A204.1 (cell line): ENCODE measurements at regions not wholly inside any gene's neighbourhood (a gene's known extent, or its start where the extent isn't known, plus 50 kb on each side); places are given as distances from the start of the nearest gene placed in this dataset.

ENCODE experiments used
- FAIRE-seq: peaks from 2 replicates; lab custom pipeline; 2012; peaks lifted over from hg19 to GRCh38; lab: Jason Lieb, UNC

DNA sequence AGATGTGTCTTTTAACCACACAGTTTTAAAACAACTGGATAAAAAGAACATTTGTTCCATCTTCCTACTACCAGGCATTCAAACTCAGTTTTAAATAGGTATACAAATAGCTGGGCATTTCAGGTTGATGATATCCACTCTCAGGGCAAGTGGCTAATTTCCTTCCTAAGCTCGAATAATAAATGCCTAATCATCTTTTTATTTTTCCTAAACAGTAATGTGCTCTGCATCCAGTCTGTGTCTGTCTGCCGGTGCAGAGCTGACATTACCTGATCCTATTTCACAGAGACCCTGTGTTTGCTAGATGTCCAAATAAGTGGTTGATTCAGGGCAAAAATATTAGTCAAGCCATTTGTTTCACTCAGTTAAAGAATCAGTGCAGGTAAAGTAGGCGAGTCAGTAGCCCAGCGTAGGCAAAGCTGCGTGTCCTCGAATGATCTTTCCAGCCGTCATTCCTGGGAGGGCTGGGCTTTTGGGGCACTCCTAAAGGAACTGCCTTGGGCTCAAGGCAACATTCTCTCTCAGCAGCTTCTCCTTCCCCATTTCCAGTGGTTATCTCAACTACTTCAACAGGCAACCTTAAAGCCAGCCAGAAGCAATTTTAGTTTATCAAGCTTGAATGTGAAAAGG lies 74.2 kb upstream of the BMP2 start:
- no peak for FAIRE-seq

DNA sequence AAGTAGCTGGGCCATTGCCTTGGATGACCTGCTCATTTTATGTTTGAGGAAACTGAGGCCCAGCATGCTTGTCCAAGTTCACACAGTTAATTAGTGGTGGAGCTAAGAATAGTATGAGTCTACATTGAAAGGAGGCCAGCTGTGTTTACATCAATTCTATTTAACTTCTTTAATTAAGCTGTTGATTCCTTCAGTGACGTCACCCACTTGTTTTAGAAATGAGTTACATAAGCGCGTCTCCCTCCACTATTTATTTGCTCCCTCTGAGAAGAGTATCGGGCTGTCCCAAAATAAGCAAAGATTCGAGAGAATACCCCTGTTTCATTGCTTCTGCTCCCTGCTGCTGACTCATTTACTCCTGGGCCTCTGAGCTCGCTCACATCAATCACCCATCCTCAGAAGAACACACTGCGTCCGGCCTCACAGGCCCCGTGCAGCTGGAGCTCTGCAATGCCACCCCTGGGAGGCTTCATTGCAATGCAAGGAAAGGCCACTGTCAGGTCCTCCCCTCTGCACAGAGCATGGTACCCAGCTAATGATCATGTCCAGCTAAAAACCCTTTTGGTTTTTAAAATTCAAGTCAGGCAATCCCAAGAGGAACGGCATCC lies 74.8 kb upstream of the BMP2 start:
- FAIRE-seq: no peak

DNA sequence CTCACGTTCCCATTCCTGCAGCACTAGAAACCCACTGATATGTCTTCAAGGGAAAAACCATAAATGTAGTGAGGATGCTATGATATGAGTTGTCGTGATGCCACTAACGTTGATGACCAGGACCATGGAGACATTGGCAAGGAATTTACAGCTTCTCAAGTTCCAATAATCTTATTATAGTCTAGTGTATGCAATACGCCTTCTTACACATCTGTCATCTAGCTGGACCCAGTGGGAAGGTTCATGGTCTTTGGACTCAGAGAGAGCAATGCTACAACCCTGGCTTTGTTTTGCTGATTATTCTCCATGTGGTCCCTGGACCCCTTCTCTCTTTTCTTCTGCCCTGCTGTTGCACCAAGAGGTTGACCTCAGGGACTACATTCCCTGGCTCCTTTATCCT lies 76.0 kb upstream of the BMP2 start:
- no peak for FAIRE-seq

DNA sequence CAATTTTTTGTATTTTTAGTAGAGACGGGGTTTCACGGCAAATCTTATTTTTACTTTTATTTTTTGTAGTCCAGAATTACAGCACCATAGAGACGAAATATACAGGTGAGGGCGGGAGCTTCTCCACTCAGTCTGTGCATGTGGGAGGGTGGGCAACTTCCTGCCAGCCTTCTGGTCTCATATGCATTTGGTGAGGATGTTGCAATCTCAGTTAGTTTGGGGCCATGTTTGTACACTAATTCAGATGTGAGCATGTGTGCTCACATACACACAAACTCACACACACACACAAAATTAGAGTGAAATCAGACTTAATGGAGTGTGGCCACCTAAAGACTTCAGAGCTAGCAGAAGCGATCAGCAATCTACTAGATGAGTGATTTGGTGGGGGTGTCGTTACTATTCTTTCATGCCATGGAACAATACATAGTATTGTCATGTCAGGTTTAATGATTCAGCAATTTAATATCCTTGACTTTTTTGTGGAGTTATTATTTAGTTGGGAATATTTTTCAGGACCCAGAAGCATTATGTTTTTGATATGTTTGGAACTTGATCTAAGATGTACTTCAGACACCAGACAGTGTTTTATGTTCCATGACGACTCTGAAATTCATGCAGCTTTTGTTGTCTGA lies 78.0 kb upstream of the BMP2 start:
- FAIRE-seq: no peak

DNA sequence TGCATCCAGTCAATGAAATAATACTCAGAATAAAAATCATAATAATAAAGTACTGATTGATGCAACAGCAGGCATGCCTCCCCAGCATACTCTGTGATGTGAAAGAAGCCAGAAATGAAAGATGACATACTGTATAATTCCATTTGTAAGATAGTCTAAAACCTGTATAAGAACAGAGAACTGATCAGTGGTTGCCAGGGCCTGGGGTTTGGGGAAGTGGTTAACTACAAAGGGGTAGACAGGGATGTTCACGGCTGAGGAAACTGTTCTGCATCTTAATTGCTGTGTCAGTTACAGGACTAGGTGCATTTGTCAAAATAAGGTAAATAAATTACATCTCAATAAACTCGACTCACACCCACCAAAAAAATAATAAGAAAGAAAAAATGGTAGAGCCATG lies 81.3 kb upstream of the BMP2 start:
- FAIRE-seq: no peak

DNA sequence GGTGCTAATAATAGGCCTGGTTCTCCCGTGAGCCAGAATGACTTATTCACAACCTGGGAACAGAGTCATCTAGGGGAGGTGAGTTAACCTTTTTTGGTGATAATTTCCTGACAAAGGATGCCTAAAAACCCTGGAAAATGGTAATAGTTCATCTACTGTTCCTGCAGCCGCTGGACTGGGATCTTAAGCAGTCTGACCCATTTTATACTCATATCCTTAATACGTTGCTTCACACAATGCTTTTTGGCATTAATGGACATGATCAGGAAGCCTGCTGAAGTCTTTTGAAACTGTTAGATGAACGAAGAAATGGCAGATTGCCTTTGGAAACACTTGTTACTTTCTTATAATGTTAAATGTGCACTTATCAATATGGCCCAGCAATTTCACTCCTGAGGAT lies 81.9 kb upstream of the BMP2 start:
- FAIRE-seq: no peak

DNA sequence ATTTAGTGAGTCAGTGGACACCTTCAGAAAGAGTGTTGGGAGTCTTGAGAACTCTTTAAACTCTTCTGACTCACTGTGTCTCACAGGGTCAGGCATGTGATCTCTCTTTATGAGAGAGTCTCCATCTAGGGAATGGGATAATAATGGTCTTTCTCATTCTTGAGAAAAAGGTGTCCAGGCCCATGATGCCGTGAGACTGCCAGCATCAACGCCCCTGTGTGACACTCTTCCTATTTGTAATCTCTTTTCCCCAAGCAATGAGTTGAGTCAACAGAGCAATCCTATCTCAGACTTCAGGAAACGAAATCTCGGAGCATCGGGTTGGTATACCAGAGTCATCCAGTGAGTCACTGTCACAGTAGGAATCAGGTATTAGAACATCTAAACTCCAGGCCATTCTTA lies 82.3 kb upstream of the BMP2 start:
- FAIRE-seq: no peak

DNA sequence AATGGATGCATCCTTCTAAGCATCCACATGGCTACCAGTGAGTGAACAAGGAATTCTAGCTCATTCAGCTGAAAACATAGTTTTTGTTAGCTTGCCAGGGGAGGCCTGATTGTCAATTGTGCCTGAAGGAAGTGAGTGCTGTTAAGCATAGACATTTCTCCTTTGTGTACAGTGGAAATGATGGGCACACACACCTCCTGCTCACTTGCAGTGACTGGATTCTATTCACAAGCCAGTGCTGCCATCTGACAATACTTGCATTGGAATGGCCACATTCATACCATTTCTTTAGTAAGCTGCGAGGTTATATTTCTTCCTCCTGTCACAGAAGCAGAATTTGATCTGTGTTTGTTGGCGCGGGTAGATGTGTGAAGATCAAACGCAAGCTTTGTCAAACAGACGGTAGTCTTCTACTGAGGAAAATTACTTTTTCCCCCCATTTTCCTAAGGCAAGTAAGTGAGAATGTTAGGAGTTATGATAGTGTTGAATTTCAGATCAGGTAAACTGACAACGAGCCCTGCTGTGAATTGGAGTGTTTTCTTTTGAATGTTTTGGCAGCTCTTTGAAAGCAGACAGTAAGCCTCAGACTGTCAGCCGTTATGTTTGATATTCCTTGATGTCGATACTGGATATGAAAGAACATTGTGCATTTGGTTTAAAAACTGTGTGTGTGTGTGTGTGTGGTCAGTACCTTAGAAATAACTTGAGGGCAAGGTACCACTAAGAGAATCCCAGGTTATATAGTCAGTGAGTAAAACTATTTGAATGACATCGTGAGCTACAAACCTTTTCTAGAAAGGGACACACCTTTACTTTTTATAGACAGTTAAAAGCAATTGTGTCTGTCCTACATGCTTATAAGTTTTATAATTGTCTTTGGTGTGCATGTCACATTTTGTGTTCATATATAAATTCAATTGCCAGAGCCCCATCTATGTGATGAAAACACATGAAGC lies 84.2 kb upstream of the BMP2 start:
- FAIRE-seq: no peak

DNA sequence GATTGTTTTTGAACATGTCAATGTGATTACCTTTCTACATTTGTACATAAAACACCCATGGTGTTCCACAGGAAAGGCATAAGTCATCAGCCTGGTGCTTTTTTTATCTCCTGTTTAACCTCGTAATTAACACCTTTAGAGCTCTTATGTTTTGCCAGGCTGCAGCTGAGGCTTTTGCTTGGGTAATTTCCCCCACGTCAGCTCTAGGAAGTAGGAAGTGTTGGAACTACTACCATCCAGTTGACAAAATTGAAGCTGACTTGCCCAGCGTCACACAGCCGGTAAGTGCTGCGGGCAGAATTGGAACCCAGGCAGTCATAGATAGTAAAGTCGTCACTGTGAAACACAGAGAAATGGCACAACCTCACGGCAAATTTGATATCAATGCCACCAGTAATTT lies 86.6 kb upstream of the BMP2 start:
- no peak for FAIRE-seq

DNA sequence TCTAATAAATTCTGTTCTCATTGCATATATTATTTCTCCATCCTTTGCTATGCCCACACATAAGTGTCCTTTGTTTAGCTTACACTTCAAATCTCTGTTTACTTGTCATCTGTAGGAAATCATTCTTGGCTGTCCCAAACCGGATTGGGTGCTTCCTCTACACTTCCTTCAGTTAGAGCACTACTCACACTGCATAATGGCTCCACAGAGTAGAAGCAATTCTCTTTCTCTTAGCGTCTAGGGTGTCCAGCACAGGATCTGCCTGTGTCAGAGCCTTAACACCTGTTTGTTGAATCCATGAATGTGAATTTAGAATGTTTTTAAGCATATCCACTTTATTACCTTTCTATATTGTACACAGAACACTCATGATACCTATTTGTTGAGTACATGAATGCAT lies 87.0 kb upstream of the BMP2 start:
- FAIRE-seq: no peak

DNA sequence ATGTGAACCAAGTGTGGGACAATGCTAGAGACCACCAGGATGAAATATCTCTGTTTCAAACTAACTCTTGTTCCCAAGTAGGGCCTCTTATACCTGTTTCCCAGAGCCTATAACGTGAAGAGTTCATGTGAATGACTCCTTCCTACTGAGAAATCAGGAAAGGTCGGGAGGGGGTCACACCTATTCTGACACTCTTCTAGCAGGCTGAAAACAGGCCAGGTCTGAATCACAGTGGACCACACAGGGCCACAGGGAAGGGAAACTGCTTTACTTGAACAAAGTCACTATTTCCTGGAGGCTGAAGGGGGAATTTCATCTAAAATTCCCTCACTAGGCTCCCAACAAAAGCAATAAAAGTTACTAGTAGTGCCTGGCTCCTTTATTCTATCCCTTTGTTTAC lies 88.4 kb upstream of the BMP2 start:
- FAIRE-seq: no peak

DNA sequence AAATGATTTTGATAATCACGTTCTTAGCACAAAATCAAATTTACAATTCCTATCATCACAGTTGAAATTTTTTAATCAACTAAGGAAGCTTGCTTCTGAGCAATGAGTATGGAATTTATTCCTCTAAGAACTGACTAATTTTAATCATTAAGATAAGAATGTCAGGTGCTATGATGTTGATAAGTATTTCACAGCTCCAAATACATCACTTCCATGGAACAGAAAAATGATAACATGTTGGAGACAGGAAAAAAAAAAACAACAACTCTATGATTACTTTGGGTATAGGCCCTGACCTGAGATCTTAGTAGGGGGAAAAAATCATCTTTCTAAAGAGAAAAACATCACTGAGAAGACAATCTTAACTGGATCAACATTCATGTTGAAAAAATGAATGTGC lies 89.4 kb upstream of the BMP2 start:
- FAIRE-seq: no peak

DNA sequence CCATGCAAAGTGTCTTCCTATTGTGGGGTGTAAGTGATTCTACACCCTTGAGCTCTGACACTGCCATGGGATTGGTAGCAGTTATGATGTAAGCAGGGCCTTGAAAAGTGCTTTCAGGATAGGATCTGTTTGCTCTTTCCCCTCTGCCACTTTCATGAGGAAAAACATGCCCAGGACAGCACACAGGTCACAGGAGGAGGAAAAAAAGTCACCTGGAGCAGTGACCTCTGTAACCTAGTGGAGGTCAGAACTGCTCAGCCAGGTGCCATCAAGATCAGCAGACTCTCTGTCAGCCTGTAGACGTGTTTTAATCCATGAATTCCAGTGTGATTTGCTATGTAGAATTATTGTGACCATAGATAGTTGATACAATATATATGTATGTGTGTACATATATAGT lies 92.7 kb upstream of the BMP2 start:
- no peak for FAIRE-seq

DNA sequence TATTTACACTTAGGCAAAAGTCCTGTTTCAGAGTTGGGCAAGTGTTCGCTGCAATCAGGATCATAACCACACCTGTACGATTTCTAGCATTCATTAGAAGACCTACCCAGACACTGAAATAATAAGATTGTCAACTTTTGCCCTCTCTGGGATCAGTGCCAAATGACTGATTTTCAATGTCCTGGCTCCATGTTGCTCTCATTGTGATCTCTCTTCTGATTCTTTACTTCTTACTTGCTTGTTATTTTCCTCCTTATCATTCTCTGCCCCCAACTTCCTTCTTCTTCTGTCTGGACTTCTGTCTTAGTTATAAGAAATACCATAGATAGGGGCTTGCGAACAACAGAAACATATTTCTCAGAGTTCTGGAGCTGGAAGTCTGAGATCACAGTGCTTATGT lies 94.4 kb upstream of the BMP2 start:
- FAIRE-seq: no peak

DNA sequence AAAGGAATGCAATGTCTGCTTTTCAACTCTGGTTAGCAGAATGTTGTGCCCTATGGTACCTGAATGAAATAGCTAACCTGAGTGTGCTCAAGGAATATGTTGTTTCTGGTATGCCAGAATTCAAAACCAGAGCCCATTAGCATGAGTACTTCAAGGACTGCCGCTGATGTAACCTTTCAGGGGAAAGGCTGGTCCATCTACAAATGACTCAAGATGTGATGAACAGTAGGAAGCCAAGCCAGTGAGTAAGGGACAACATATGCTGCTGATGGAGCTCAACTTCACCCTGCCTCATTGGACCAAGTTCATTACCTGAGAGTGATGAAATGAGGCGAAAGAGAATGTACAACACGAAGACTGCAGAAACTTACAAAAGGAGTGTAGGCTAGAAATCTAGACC lies 95.7 kb upstream of the BMP2 start:
- no peak for FAIRE-seq

DNA sequence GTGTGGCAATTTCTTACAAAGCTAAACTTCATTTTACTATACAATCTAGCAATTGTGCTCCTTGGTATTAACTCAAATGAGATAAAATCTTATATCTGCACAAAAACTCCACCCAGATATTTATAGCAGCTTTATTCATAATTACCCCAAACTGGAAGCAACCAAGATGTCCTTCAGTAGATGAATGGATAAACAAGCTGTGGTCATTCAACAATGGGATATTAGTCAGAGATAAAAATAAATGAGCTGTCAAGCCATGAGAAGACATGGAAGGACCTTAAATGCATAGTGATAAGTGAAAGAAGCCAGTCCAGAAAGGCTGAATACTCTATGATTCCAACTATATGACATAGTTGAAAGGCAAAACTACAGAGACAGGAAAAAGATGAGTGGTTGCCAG lies 98.9 kb upstream of the BMP2 start:
- no peak for FAIRE-seq

DNA sequence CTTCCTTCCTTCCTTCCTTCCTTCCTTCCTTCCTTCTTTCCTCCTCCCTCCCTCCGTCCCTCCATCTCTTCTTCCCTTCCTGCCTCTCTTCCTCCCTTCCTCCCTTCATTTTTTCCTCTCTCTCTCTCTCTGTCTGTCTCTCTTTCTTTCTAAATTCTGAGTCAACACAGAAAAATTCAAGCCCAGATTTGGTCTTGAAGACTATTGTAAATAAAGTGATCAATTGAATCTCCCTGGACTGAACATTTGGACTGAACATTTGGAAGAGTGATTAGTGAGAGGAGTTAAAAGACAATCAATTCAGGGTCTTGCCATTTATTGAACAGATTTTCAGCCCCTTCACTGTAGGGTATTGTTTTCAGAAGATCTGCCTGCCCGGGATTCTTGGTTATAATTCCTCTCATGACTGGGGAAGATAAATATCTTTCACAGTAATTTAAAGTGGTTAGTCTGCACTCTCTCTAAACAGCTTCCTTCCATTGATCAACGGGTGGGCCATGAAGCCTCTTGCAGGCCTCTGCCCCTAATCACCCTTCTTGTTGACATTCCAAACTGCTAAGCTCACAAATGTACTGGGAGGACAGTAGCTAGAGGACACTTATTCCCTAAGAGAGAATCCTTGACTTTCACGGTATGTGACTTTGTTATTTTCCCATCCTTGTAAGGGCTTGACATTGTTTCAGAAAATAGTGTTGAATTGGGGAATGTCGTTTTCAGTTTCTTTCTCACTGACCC lies 101.7 kb upstream of the BMP2 start:
- no peak for FAIRE-seq

DNA sequence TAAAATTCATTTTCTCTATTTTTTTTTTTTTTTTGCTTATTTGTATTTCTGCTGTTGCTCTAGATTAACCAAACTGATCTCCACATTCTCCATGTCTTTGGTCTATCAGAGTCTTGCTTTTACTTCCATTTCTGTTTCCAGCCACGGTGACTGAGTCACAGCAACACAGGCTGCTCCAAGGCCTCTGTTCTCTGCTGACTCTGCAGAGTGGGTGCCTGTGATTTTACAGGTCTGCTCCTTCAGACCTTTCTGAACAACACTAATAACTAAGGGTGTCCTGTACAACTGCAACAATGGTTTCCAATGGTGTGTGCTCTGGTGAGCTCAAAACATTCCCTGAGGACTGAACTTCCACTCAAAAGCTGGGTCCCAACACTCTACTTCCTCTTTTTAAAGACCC lies 102.3 kb upstream of the BMP2 start:
- no peak for FAIRE-seq

DNA sequence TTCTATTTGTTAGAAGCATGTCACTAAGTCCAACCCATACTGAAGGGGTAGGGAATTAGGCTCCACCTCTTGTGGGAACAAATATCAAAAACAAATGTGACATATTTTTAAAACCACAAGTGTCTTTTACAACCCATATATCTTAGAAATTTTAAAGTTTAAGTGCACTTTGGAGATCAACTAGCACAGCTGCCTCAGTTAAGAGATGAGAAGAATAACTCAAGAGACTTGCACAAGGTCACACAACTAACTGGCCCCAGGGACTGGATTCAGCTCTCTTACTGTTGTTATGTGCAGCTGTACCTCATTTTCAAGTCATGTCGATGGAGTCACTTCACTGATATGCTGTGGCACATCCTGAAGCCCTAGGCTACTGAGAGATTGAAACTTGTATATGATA lies 102.9 kb upstream of the BMP2 start:
- no peak for FAIRE-seq

DNA sequence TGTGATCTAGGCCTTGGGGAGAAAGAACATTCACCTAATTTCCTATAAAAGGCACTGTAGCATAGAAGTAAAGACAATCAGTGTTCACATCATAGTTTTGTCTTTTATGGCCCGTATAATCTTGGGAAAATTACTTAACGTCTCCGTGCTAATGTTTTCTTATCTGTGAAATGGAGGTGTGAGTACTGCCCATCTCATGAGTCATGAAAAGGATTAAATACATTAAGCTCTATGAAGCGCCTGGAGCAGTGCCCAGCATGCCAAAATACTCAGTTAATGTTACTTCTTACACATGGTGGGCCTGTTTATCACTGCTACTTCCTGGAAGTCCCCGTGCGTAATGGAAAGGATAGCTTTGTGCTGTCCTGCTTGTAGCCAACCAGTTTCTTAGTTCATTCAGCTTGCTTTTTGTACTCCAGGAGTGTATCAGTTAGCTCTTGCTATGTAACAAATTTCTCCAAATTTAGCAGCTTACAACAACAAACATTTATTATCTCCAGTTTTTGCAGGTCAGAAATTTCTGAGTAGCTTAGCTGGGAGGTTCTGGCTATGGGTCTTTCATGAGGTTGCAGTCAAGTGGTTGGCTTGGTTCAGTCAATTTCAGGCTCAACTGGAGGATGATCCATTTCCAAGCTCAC lies 103.6 kb upstream of the BMP2 start:
- no peak for FAIRE-seq

DNA sequence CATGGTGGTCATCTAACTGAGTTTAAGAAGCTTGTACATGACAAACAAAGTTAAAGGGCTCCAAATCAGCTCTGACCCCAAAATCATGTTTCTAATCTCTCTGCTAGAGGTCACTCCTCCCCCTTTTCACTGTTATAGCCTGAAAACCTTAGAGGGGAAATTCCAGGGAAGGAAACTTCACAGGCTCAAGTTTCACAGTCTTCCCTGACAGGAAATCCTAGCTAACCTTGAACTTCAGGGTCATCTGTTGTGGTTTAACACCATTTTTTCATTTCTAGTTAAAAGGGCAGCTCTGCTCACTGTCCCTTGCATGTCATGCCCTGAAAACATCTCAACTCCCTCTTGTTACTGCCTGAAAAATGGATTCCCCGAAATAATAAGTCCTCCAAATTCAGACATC lies 104.4 kb upstream of the BMP2 start:
- FAIRE-seq: no peak

DNA sequence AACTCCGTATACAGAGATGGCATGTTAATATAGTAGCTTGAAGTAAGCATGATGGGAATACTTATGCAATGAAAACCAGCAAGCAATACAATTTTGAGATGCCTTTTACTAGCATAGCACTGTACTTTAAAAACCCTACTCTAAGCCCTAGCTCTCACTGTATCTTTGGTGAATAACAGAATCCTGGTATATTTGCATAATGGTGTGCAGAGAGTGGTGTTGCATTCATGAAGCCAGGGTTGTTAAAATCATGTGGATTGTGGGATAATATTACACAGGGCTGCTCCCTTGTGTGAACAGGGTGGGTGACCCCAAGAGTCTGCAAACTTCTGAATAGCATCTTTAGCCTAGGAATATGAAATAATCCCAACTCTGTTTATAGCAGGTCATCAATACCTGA lies 105.2 kb upstream of the BMP2 start:
- no peak for FAIRE-seq
